ENCODE measurements at regions not wholly inside any gene's neighbourhood (a gene's known extent, or its start where the extent isn't known, plus 50 kb on each side); places are given as distances from the start of the nearest gene placed in this dataset.

GRCh38 chr10:6363511-6363910 is 160.8 kb downstream of the PFKFB3 start:
- no peak for TF ChIP-seq HDAC6 (IDR thresholded peaks at IDR 0.05; ENCODE audit: low read depth, low read length)
- no peak for TF ChIP-seq RNF2 (IDR thresholded peaks at IDR 0.05; ENCODE audit: borderline replicate concordance, low read depth, low read length, missing control alignments, poor library complexity, severe bottlenecking)
- no peak for TF ChIP-seq CTCF (IDR thresholded peaks at IDR 0.05; ENCODE audit: control extremely low read depth in 1 of 3, insufficient read depth in 1 of 3, low read depth in 1 of 3, low read length in 3 of 3)
- TF ChIP-seq FOSL1 (IDR thresholded peaks at IDR 0.05; ENCODE audit: insufficient read depth, low read depth, low read length) = no peak
- no peak for TF ChIP-seq CEBPB (IDR thresholded peaks at IDR 0.05; ENCODE audit: low read depth, low read length)
- TF ChIP-seq EZH2 (IDR thresholded peaks at IDR 0.05; ENCODE audit: low read depth, low read length, severe bottlenecking) = no peak
- no peak for TF ChIP-seq SIRT6 (IDR thresholded peaks at IDR 0.05; ENCODE audit: low read length)
- TF ChIP-seq YY1 (IDR thresholded peaks at IDR 0.05; ENCODE audit: low read depth, low read length) = no peak
- TF ChIP-seq MAX (IDR thresholded peaks at IDR 0.05) = no peak
- TF ChIP-seq RFX5 (IDR thresholded peaks at IDR 0.05; ENCODE audit: borderline replicate concordance, low read depth, low read length) = no peak

Measured in H1 (cell line).